Retinal pigment epithelial cell (primary cell): ENCODE measurements at regions not wholly inside any gene's neighbourhood (a gene's known extent, or its start where the extent isn't known, plus 50 kb on each side); places are given as distances from the start of the nearest gene placed in this dataset.

Experiments
- DNase-seq: peaks from one replicate; pipeline ENCODE4 v3.0.0-alpha.2; 2010; ENCODE audit warnings: low read depth
- H3K4me3 ChIP-seq: 2 replicates; pipeline ENCODE4 v1.5.1; 2011; ENCODE audit warnings: mild to moderate bottlenecking, low read length, control low read depth, moderate library complexity
- CTCF ChIP-seq: conservative IDR thresholded peaks from 2 replicates; pipeline ENCODE4 v1.5.1; 2011; ENCODE audit warnings: low read depth, low read length, control low read depth, inconsistent platforms

GRCh38 chr5:1962619-1963355 lies 80.1 kb upstream of the IRX4 start:
- no peak for TF ChIP-seq CTCF
- no peak overlapping the region for H3K4me3 ChIP-seq

GRCh38 chr5:1961952-1962595 lies 79.3 kb upstream of the IRX4 start:
- no peak for DNase-seq
- no peak overlapping the region for H3K4me3 ChIP-seq
- no peak for TF ChIP-seq CTCF

More at GRCh38 chr5:1962619-1963355, 80.1 kb upstream of the IRX4 start:
- no peak for DNase-seq

GRCh38 chr5:1961304-1961946 lies 78.7 kb upstream of the IRX4 start:
- no peak overlapping the region for H3K4me3 ChIP-seq
- no peak for DNase-seq
- no peak for TF ChIP-seq CTCF

GRCh38 chr5:1960595-1961303 lies 78.0 kb upstream of the IRX4 start:
- TF ChIP-seq CTCF: no peak
- DNase-seq: no peak
- H3K4me3 ChIP-seq: no peak overlapping the region

GRCh38 chr5:1959725-1960581 lies 77.2 kb upstream of the IRX4 start:
- DNase-seq: no peak
- no peak for TF ChIP-seq CTCF
- H3K4me3 ChIP-seq: no peak overlapping the region

GRCh38 chr5:1959231-1959630 lies 76.5 kb upstream of the IRX4 start:
- DNase-seq: no peak
- TF ChIP-seq CTCF: no peak
- no peak overlapping the region for H3K4me3 ChIP-seq
